Endodermal cell (in vitro differentiated cells): ENCODE measurements at regions not wholly inside any gene's neighbourhood (a gene's known extent, or its start where the extent isn't known, plus 50 kb on each side); places are given as distances from the start of the nearest gene placed in this dataset.

ENCODE experiments used
- DNase-seq: peaks from one replicate; pipeline ENCODE4 v3.0.0-alpha.2; 2017
- H3K27ac ChIP-seq: 2 replicates; pipeline ENCODE4 v1.5.1; 2013; ENCODE audit warnings: mild to moderate bottlenecking, low read depth, low read length, moderate library complexity
- H3K27me3 ChIP-seq: 2 replicates; pipeline ENCODE4 v1.6.1; 2013; ENCODE audit warnings: mild to moderate bottlenecking, low read length, moderate library complexity; ENCODE audit not compliant: insufficient read depth, control insufficient read depth, poor library complexity, severe bottlenecking
- H3K36me3 ChIP-seq: 2 replicates; pipeline ENCODE4 v1.7.0; 2013; ENCODE audit warnings: mild to moderate bottlenecking, low read length, moderate library complexity; ENCODE audit not compliant: control insufficient read depth, insufficient read depth
- H3K4me1 ChIP-seq: one replicate; pipeline ENCODE4 v1.7.0; 2013; ENCODE audit warnings: low read length; ENCODE audit not compliant: control insufficient read depth, insufficient read depth
- H3K4me3 ChIP-seq: 2 replicates; pipeline ENCODE4 v1.5.1; 2013; ENCODE audit warnings: mild to moderate bottlenecking, low read length, moderate library complexity
- H3K9ac ChIP-seq: 2 replicates; pipeline ENCODE4 v1.6.1; 2013; ENCODE audit warnings: mild to moderate bottlenecking, low read length, moderate library complexity; ENCODE audit not compliant: poor library complexity, severe bottlenecking; ENCODE audit errors: extremely low read depth
- H3K9me3 ChIP-seq: 2 replicates; pipeline ENCODE4 v1.6.1; 2013; ENCODE audit warnings: mild to moderate bottlenecking, low read length, moderate library complexity; ENCODE audit not compliant: control insufficient read depth
- H3K27ac Mint-ChIP-seq: 2 replicates; pipeline ENCODE4 v1.8.0; 2020; ENCODE audit warnings: mixed read lengths
- H3K27me3 Mint-ChIP-seq: 2 replicates; pipeline ENCODE4 v1.8.0; 2021; ENCODE audit warnings: mild to moderate bottlenecking, mixed read lengths; ENCODE audit not compliant: insufficient read depth
- H3K36me3 Mint-ChIP-seq: 2 replicates; pipeline ENCODE4 v1.8.0; 2020; ENCODE audit warnings: low read depth, mixed read lengths
- H3K4me1 Mint-ChIP-seq: 2 replicates; pipeline ENCODE4 v1.8.0; 2020; ENCODE audit warnings: mixed read lengths
- H3K4me3 Mint-ChIP-seq: 2 replicates; pipeline ENCODE4 v1.8.0; 2020; ENCODE audit warnings: mild to moderate bottlenecking, moderate library complexity, mixed read lengths
- H3K9me3 Mint-ChIP-seq: 2 replicates; pipeline ENCODE4 v1.8.0; 2020; ENCODE audit warnings: mild to moderate bottlenecking, mixed read lengths
- WGBS, 2 experiments: methylation state at CpG; one replicate each; pipeline versions ENCODE4 v1.1.5 to v1.1.7; 2013; ENCODE audit warnings: missing lambda C conversion rate in 2 of 2, mixed read lengths in 1 of 2; ENCODE audit not compliant: insufficient coverage in 1 of 2, insufficient read length in 1 of 2; 5-methylcytosine and 5-hydroxymethylcytosine counted together
- TF ChIP-seq, protein P1 (sequence below): fragments of 200-600 bp; sonication (generic); conservative IDR thresholded peaks from 2 replicates; pipeline ENCODE4 v1.5.0; 2021; ENCODE audit warnings: antibody characterized with exemption, mild to moderate bottlenecking

DNA sequence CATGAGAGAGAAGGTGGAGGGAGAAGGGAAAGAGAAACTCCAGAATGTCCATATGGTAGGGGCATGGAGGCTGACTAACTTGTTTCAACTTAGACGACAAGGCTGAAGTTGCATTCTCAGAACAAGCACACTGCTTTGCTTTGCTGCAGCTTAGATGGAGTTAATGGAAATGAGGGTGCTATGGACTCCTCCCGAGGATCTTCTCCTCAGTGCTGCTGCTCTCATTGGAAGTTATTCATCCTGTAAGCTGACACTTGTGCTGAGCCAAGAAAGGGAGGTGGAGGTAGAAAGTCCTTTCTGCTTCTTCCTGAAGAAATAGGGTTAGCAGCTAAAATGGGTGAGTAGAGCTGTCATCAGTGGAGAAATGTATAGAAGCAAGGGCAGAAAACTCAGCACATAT, 215.3 kb downstream of the SEC16B start:
- Mint-ChIP-seq H3K36me3 (peaks cover 1% of the 10 kb centered on the region), H3K27me3 (peaks cover 1% of the 10 kb centered on the region), H3K9me3 (peaks cover 14% of the 10 kb centered on the region), H3K4me1 (peaks cover 10% of the 10 kb centered on the region), H3K4me3 (no peak overlapping the region), H3K27ac (no peak overlapping the region)
- Histone ChIP-seq H3K9ac (no peak overlapping the region), H3K27me3 (peaks cover 8% of the 10 kb centered on the region), H3K27ac (no peak overlapping the region), H3K9me3 (peaks cover 6% of the 10 kb centered on the region), H3K4me1 (no peaks in the 10 kb centered on the region), H3K36me3 (no peaks in the 10 kb centered on the region), H3K4me3 (no peak overlapping the region)
- TF ChIP-seq, protein P1, sequence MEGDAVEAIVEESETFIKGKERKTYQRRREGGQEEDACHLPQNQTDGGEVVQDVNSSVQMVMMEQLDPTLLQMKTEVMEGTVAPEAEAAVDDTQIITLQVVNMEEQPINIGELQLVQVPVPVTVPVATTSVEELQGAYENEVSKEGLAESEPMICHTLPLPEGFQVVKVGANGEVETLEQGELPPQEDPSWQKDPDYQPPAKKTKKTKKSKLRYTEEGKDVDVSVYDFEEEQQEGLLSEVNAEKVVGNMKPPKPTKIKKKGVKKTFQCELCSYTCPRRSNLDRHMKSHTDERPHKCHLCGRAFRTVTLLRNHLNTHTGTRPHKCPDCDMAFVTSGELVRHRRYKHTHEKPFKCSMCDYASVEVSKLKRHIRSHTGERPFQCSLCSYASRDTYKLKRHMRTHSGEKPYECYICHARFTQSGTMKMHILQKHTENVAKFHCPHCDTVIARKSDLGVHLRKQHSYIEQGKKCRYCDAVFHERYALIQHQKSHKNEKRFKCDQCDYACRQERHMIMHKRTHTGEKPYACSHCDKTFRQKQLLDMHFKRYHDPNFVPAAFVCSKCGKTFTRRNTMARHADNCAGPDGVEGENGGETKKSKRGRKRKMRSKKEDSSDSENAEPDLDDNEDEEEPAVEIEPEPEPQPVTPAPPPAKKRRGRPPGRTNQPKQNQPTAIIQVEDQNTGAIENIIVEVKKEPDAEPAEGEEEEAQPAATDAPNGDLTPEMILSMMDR: no peak
- no peak for DNase-seq
- 33 to 58% methylated on average over 2 of the region's 2 CpGs for WGBS, 2 experiments

- no peaks in the 10 kb centered on the region for H3K36me3 ChIP-seq
- Mint-ChIP-seq H3K27me3 (no peaks in the 10 kb centered on the region), H3K36me3 (no peaks in the 10 kb centered on the region), H3K4me3 (no peak overlapping the region), H3K27ac (no peak overlapping the region), H3K9me3 (peaks cover 4% of the 10 kb centered on the region), H3K4me1 (peaks cover 10% of the 10 kb centered on the region)
- peaks cover 8% of the 10 kb centered on the region for H3K27me3 ChIP-seq
- H3K27ac ChIP-seq: no peak overlapping the region
- DNase-seq: no peak
- H3K9ac ChIP-seq: no peak overlapping the region
- no peak overlapping the region for H3K4me3 ChIP-seq
- H3K4me1 ChIP-seq: no peaks in the 10 kb centered on the region
- WGBS, 2 experiments: 89 to 92% methylated on average over 2 to 5 of the region's 5 CpGs
- H3K9me3 ChIP-seq: peaks cover under 1% of the 10 kb centered on the region
- TF ChIP-seq, protein P1: no peak
Measured at GRCh38 chr1:177753655-177754054, 216.2 kb downstream of the SEC16B start.

GRCh38 chr1:177748080-177748801, 221.6 kb downstream of the SEC16B start:
- Mint-ChIP-seq H3K36me3 (no peaks in the 10 kb centered on the region), H3K27ac (no peak overlapping the region), H3K4me3 (no peak overlapping the region), H3K4me1 (peaks cover 12% of the 10 kb centered on the region), H3K27me3 (peaks cover 3% of the 10 kb centered on the region), H3K9me3 (no peaks in the 10 kb centered on the region)
- 83 to 91% methylated on average over 1 to 4 of the region's 4 CpGs for WGBS, 2 experiments
- Histone ChIP-seq H3K36me3 (no peaks in the 10 kb centered on the region), H3K4me3 (no peak overlapping the region), H3K4me1 (peaks cover 6% of the 10 kb centered on the region), H3K27ac (no peak overlapping the region), H3K9ac (no peak overlapping the region), H3K9me3 (no peaks in the 10 kb centered on the region), H3K27me3 (peaks cover 8% of the 10 kb centered on the region)
- TF ChIP-seq, protein P1: no peak
- no peak for DNase-seq
